Hepatocyte (in vitro differentiated cells): ENCODE measurements at regions not wholly inside any gene's neighbourhood (a gene's known extent, or its start where the extent isn't known, plus 50 kb on each side); places are given as distances from the start of the nearest gene placed in this dataset.
"Not testable (repeated sequence)": the region's sequence is repeated elsewhere in the genome, so short reads cannot be mapped to it uniquely, and the experiment has no call there.

Source experiments
- EZH2 ChIP-seq: fragments of 200-600 bp; sonication (generic); IDR thresholded peaks from 2 replicates; pipeline ENCODE4 v1.6.1; 2016; ENCODE audit warnings: antibody characterized with exemption, mild to moderate bottlenecking, borderline replicate concordance
- TF ChIP-seq, protein P1 (sequence below): fragments of 200-600 bp; sonication (generic); IDR thresholded peaks from 2 replicates; pipeline ENCODE4 v1.5.1; 2016; ENCODE audit warnings: antibody characterized with exemption, mild to moderate bottlenecking; ENCODE audit not compliant: poor library complexity

DNA sequence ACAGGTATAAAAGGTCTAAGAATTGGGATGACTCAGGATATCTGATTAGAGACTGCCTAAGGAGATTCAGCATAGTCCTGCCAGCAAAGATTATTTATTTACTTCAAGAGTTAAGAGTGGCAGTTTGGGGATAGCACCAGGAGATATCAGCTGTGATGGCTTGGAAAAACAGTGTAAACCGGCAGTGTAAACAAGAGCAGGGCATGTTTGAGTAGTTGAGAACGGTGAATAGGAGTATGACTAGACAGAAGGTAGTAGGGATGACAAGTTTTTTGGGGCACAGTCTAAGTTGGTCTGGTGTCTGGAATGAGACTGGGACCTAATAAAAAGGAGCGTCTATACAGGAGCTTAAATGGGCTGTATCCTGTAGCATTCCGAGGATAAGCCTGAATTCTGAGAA lies 61.6 kb upstream of the BMP2K start:
- TF ChIP-seq, protein P1, sequence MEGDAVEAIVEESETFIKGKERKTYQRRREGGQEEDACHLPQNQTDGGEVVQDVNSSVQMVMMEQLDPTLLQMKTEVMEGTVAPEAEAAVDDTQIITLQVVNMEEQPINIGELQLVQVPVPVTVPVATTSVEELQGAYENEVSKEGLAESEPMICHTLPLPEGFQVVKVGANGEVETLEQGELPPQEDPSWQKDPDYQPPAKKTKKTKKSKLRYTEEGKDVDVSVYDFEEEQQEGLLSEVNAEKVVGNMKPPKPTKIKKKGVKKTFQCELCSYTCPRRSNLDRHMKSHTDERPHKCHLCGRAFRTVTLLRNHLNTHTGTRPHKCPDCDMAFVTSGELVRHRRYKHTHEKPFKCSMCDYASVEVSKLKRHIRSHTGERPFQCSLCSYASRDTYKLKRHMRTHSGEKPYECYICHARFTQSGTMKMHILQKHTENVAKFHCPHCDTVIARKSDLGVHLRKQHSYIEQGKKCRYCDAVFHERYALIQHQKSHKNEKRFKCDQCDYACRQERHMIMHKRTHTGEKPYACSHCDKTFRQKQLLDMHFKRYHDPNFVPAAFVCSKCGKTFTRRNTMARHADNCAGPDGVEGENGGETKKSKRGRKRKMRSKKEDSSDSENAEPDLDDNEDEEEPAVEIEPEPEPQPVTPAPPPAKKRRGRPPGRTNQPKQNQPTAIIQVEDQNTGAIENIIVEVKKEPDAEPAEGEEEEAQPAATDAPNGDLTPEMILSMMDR: not testable (repeated sequence)
- TF ChIP-seq EZH2: not testable (repeated sequence)
